Panc1 (cell line): ENCODE measurements at regions not wholly inside any gene's neighbourhood (a gene's known extent, or its start where the extent isn't known, plus 50 kb on each side); places are given as distances from the start of the nearest gene placed in this dataset.
"Not testable (repeated sequence)": the region's sequence is repeated elsewhere in the genome, so short reads cannot be mapped to it uniquely, and the experiment has no call there.

Source experiments
- ATAC-seq: fragments of 200-7000 bp; cut with Tn5 transposase; 2 replicates; pipeline ENCODE4 v1.9.1; 2020; ENCODE audit warnings: mild to moderate bottlenecking, moderate library complexity
- BruUV-seq: library from RNA; stranded (reverse); fragments of 400-500 nt; replicated peaks from 2 replicates; lab custom pipeline; 2021; lab: Mats Ljungman, UMichigan
- CTCF ChIA-PET: fragments of 300-600 bp; sonication (Branson Sonifier 250); formaldehyde crosslinking; loops from one replicate; lab custom pipeline; 2022; ENCODE audit warnings: antibody characterized with exemption; lab: Charles Lee
- POLR2A ChIA-PET: fragments of 300-600 bp; sonication (Branson Sonifier 250); formaldehyde crosslinking; loops from one replicate; lab custom pipeline; 2022; ENCODE audit warnings: antibody characterized with exemption; lab: Charles Lee
- DNase-seq: peaks from one replicate; pipeline ENCODE4 v3.0.0-alpha.2; 2010; ENCODE audit warnings: low read depth, low spot score
- H3K27ac ChIP-seq: 2 replicates; pipeline ENCODE4 v1.5.1; 2011; ENCODE audit warnings: mild to moderate bottlenecking, low read length, inconsistent platforms
- H3K27me3 ChIP-seq: fragments of 200-500 bp; sonication (Bioruptor generic); 2 replicates; pipeline ENCODE4 v1.6.0; 2014; ENCODE audit warnings: low read length, inconsistent platforms; ENCODE audit not compliant: control insufficient read depth, insufficient read depth
- H3K36me3 ChIP-seq: fragments of 200-500 bp; sonication (Bioruptor generic); 2 replicates; pipeline ENCODE4 v1.5.1; 2014; ENCODE audit warnings: inconsistent platforms, mild to moderate bottlenecking, low read length, moderate library complexity; ENCODE audit not compliant: control insufficient read depth, insufficient read depth
- H3K4me1 ChIP-seq: 2 replicates; pipeline ENCODE4 v1.5.1; 2011; ENCODE audit warnings: inconsistent platforms, mild to moderate bottlenecking, low read length, moderate library complexity; ENCODE audit not compliant: control insufficient read depth, insufficient read depth
- H3K4me3 ChIP-seq, 2 experiments: 2 replicates each; pipeline ENCODE4 v1.5.1; 2011 to 2012; ENCODE audit warnings: low read depth in 2 of 2, low read length in 2 of 2, mild to moderate bottlenecking in 2 of 2, inconsistent platforms in 1 of 2, moderate library complexity in 1 of 2
- H3K9me3 ChIP-seq: fragments of 200-500 bp; sonication (Bioruptor generic); 2 replicates; pipeline ENCODE4 v1.5.1; 2014; ENCODE audit warnings: low read depth, mild to moderate bottlenecking, inconsistent platforms, low read length, moderate library complexity; ENCODE audit not compliant: control insufficient read depth, insufficient read depth
- POLR2AphosphoS5 ChIP-seq: IDR thresholded peaks from 2 replicates; pipeline ENCODE4 v1.6.1; 2012; ENCODE audit warnings: mild to moderate bottlenecking, low read depth, low read length, moderate library complexity
- REST ChIP-seq, 2 experiments: IDR thresholded peaks; 2 replicates each; pipeline ENCODE4 v1.6.1; 2011 to 2012; ENCODE audit warnings: low read depth in 2 of 2, control low read depth in 1 of 2, low read length in 1 of 2, mild to moderate bottlenecking in 1 of 2, moderate library complexity in 1 of 2; ENCODE audit not compliant: insufficient read depth in 1 of 2
- SIN3A ChIP-seq: IDR thresholded peaks from 2 replicates; pipeline ENCODE4 v1.6.1; 2012; ENCODE audit warnings: low read depth, mild to moderate bottlenecking, low read length, moderate library complexity, borderline replicate concordance; ENCODE audit not compliant: insufficient read depth
- TCF7L2 ChIP-seq: IDR thresholded peaks from 2 replicates; pipeline ENCODE4 v1.6.1; 2011; ENCODE audit warnings: mild to moderate bottlenecking, low read depth, low read length, inconsistent platforms
- in situ Hi-C: cut with HindIII; loops from 2 replicates; pipeline ENCODE4 v1.10.0; 2016; ENCODE audit warnings: low sequenced_read_pairs, low pct_unique_long_range_greater_than_20kb
- intact Hi-C: fragments of 100-400 bp; cut with micrococcal nuclease; formaldehyde crosslinking; loops from one replicate; pipeline ENCODE4 v1.10.0; 2022; ENCODE audit not compliant: unreplicated experiment
- TF ChIP-seq, protein P1 (sequence below): fragments of 450-650 bp; IDR thresholded peaks from 2 replicates; pipeline ENCODE4 v1.5.1; 2017; ENCODE audit warnings: mild to moderate bottlenecking

GRCh38 chr6:74378437-74378836 lies 682.4 kb downstream of the CD109 start:
- in situ Hi-C loops, H3K27me3 ChIP-seq, H3K4me3 ChIP-seq, DNase-seq, intact Hi-C loops, H3K9me3 ChIP-seq, H3K4me1 ChIP-seq, BruUV-seq, CTCF ChIA-PET, ATAC-seq, H3K36me3 ChIP-seq, H3K27ac ChIP-seq, POLR2A ChIA-PET: not testable (repeated sequence)

- ChIA-PET POLR2A (no interaction called here), CTCF (no interaction called here)
- ATAC-seq (no peak), DNase-seq (no peak)
- no peaks in the 10 kb centered on the region for H3K4me1 ChIP-seq
- TF ChIP-seq, protein P1, sequence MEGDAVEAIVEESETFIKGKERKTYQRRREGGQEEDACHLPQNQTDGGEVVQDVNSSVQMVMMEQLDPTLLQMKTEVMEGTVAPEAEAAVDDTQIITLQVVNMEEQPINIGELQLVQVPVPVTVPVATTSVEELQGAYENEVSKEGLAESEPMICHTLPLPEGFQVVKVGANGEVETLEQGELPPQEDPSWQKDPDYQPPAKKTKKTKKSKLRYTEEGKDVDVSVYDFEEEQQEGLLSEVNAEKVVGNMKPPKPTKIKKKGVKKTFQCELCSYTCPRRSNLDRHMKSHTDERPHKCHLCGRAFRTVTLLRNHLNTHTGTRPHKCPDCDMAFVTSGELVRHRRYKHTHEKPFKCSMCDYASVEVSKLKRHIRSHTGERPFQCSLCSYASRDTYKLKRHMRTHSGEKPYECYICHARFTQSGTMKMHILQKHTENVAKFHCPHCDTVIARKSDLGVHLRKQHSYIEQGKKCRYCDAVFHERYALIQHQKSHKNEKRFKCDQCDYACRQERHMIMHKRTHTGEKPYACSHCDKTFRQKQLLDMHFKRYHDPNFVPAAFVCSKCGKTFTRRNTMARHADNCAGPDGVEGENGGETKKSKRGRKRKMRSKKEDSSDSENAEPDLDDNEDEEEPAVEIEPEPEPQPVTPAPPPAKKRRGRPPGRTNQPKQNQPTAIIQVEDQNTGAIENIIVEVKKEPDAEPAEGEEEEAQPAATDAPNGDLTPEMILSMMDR: no peak
- TF ChIP-seq REST (IDR thresholded peaks at IDR 0.05; ENCODE audit: insufficient read depth in 1 of 2, low read depth in 2 of 2, low read length in 1 of 2): no peak
- no peak for TF ChIP-seq TCF7L2
- no peak for TF ChIP-seq SIN3A
- no peak for TF ChIP-seq POLR2AphosphoS5
- intact Hi-C loops (no loop called here), in situ Hi-C loops (no loop called here)
- H3K9me3 ChIP-seq: no peaks in the 10 kb centered on the region
- no peak overlapping the region for H3K27ac ChIP-seq
- no peak overlapping the region for H3K4me3 ChIP-seq
- H3K27me3 ChIP-seq: no peaks in the 10 kb centered on the region
- H3K36me3 ChIP-seq: no peaks in the 10 kb centered on the region
- BruUV-seq: no TSS peak
Measured at GRCh38 chr6:74369556-74369993, 673.6 kb downstream of the CD109 start.

GRCh38 chr6:74368746-74369145 lies 672.7 kb downstream of the CD109 start:
- Histone ChIP-seq H3K36me3 (no peaks in the 10 kb centered on the region), H3K9me3 (no peaks in the 10 kb centered on the region), H3K4me3 (no peak overlapping the region), H3K27me3 (no peaks in the 10 kb centered on the region), H3K4me1 (no peaks in the 10 kb centered on the region), H3K27ac (no peak overlapping the region)
- intact Hi-C loops (no loop called here), in situ Hi-C loops (no loop called here)
- DNase-seq (no peak), ATAC-seq (no peak)
- POLR2A ChIA-PET: no interaction called here
- no TSS peak for BruUV-seq
- CTCF ChIA-PET: no interaction called here
- TF ChIP-seq REST (IDR thresholded peaks at IDR 0.05; ENCODE audit: insufficient read depth in 1 of 2, low read depth in 2 of 2, low read length in 1 of 2) (no peak), POLR2AphosphoS5 (no peak), SIN3A (no peak), TCF7L2 (no peak)
- TF ChIP-seq, protein P1: no peak
